ENCODE measurements at regions not wholly inside any gene's neighbourhood (a gene's known extent, or its start where the extent isn't known, plus 50 kb on each side); places are given as distances from the start of the nearest gene placed in this dataset.

DNA sequence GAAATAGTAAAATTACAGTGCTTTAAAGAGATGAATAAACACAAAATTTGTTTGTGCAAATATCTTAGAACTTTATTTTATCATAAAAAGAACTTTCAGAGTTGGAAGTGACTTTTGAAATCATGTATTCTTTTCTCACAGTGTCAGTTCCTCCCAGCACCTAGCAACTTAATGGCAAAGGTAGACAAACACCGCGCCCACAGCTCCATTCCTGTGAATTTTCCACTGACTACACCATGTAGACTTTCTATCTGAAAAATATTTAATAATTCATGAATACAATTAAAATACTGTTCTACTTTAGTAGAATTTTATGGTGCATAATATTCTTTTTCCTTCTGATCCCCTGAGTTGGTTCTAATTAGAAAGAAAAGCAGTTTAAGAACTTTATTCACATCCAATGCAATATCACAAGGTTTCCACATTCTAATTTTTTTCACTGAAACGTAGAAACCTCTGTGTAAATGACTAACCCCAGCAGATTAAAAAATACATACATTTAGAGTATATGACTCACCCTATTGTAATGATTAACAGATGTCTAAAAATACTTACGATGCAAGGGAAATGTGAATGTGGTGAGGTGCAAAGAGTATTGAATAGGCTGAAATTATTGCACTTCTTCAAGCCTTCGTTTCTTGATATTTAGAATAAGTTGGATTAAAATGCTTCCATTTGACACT lies 218.2 kb upstream of the CCDC179 start:
- TF ChIP-seq, protein P1, sequence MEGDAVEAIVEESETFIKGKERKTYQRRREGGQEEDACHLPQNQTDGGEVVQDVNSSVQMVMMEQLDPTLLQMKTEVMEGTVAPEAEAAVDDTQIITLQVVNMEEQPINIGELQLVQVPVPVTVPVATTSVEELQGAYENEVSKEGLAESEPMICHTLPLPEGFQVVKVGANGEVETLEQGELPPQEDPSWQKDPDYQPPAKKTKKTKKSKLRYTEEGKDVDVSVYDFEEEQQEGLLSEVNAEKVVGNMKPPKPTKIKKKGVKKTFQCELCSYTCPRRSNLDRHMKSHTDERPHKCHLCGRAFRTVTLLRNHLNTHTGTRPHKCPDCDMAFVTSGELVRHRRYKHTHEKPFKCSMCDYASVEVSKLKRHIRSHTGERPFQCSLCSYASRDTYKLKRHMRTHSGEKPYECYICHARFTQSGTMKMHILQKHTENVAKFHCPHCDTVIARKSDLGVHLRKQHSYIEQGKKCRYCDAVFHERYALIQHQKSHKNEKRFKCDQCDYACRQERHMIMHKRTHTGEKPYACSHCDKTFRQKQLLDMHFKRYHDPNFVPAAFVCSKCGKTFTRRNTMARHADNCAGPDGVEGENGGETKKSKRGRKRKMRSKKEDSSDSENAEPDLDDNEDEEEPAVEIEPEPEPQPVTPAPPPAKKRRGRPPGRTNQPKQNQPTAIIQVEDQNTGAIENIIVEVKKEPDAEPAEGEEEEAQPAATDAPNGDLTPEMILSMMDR (IDR thresholded peaks at IDR 0.05; ENCODE audit: low read depth, low read length, missing control alignments): no peak
- no peak overlapping the region; the same call in 1 of the 2 replicates for H3K4me3 ChIP-seq (replicated peaks; ENCODE audit: low read depth, low read length)

DNA sequence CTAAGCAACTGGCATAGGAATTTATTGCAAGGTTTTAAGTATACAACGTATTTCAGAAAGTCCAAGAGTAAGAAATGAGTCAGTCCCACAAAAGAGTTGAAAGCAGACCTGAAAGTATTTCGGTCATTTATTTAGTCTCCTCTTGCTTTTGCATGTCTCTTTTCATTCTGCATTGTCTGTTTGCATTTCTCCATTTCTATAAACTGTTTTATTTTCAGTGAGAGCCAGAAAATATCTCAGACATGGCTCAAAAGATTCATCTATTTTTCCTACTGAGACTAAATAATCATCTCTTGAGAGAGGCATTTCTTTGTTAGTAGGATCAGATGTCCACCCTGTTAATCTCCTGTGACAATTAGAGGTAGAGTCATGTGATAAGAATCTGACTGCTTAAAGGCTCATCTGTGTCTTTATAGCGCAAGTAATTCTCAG lies 219.1 kb upstream of the CCDC179 start:
- TF ChIP-seq, protein P1 (IDR thresholded peaks at IDR 0.05; ENCODE audit: low read depth, low read length, missing control alignments): no peak
- peak; percentile 32 for DNase-seq (ENCODE audit: extremely low read depth, low read depth)
- no peak overlapping the region for H3K4me3 ChIP-seq (replicated peaks; ENCODE audit: low read depth, low read length)

More for the DNA sequence above, 218.2 kb upstream of the CCDC179 start:
- DNase-seq (ENCODE audit: extremely low read depth, low read depth): peak; percentile 37

DNA sequence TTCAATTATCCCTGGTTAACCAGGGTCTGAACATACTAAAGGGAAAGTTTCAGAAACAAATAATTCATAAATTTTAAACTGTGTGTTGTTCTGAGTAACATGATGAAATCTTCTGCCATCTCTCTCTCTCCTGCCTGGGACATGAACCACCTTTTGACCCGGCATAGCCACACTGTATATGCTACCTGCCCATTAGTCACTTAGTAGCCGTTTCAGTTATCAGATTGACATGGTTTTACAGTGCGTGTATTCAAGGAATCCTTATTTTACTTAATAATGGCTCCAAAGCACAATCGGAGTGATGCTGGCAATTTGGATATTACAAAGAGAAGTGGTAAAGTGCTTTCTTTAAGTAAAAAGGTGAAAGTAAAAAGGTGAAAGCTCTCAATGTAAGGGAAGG lies 227.1 kb upstream of the CCDC179 start:
- TF ChIP-seq, protein P1 (IDR thresholded peaks at IDR 0.05; ENCODE audit: low read depth, low read length, missing control alignments): no peak
- no peak for DNase-seq (ENCODE audit: extremely low read depth, low read depth)
- H3K4me3 ChIP-seq (replicated peaks; ENCODE audit: low read depth, low read length): no peak overlapping the region

DNA sequence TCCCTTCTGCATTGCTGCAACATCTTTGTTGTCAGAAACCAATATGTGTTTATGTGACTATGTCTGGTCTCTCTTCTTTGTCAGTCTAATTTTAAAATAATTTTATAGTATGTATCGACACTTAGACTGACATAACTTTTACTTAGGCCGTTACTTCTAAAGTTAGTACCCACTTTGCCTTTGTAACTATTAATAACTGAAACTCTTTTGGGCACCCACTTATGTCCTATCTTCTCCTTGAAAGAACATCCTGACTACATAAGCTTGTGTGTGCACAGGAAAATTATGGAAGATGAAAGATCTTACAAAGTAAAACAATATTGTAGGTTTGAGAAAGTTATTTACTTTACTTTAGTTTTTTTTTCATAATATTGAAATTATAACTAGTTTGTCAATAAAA lies 230.4 kb upstream of the CCDC179 start:
- H3K4me3 ChIP-seq (replicated peaks; ENCODE audit: low read depth, low read length): no peak overlapping the region
- TF ChIP-seq, protein P1 (IDR thresholded peaks at IDR 0.05; ENCODE audit: low read depth, low read length, missing control alignments): no peak
- no peak for DNase-seq (ENCODE audit: extremely low read depth, low read depth)

DNA sequence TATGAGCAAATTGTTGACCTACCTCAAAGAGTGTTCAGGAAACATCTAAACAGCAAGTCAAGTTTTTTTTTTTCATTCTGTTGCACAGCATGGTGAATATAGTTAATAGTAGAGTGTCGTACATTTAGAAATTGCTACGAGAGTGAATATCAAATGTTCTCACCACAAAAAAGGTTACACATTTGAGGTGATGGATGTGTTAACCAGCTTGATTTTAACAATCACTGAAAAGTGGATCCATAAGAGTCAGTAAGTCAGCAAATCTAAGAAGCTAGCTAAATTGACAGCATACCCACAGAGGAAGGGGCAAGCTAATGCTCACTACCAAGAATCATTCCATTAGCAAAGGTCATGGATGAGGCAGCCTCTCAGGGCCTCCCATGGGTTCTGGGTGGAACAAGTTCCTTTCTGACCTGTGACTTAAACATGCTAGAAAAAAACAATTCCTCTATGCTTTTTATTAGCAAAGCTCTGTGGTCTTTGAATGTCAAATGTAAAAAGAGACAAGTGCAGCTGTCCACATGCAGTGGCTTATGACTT lies 235.4 kb upstream of the CCDC179 start:
- DNase-seq (ENCODE audit: extremely low read depth, low read depth): no peak
- H3K4me3 ChIP-seq (replicated peaks; ENCODE audit: low read depth, low read length): no peak overlapping the region
- TF ChIP-seq, protein P1 (IDR thresholded peaks at IDR 0.05; ENCODE audit: low read depth, low read length, missing control alignments): no peak

DNA sequence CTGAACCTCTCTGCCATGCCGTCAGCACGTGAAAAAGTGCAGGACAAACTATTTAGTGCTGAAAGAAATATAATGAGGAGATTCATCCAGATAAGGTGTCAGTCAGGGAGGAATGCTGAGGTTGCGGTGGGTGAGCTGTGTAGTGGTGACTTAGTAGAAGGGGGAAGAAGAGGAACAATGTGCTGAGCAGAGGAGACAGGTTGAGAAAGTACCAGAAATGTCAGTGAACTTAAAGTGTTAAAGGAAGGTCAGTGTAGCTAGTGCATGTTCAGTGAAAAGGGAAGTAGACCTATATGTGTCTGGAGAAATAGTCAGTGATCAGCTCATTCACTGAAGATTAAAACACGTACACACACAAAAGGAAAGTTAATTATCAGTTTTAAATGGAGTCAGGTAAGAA lies 237.6 kb upstream of the CCDC179 start:
- TF ChIP-seq, protein P1 (IDR thresholded peaks at IDR 0.05; ENCODE audit: low read depth, low read length, missing control alignments): no peak
- DNase-seq (ENCODE audit: extremely low read depth, low read depth): no peak
- no peak overlapping the region for H3K4me3 ChIP-seq (replicated peaks; ENCODE audit: low read depth, low read length)

Measured in HFF-Myc (cell line).